RCC 7860 (cell line): ENCODE measurements at regions not wholly inside any gene's neighbourhood (a gene's known extent, or its start where the extent isn't known, plus 50 kb on each side); places are given as distances from the start of the nearest gene placed in this dataset.
A peak's percentile ranks its signal among the peaks of the same experiment; 100 is the strongest.
"Not testable (repeated sequence)": the region's sequence is repeated elsewhere in the genome, so short reads cannot be mapped to it uniquely, and the experiment has no call there.

Experiments
- DNase-seq: peaks from one replicate; pipeline ENCODE4 v3.0.0-alpha.2; 2015; ENCODE audit warnings: low spot score
- FAIRE-seq: peaks from 2 replicates; lab custom pipeline; 2012; peaks lifted over from hg19 to GRCh38; lab: Jason Lieb, UNC

DNA sequence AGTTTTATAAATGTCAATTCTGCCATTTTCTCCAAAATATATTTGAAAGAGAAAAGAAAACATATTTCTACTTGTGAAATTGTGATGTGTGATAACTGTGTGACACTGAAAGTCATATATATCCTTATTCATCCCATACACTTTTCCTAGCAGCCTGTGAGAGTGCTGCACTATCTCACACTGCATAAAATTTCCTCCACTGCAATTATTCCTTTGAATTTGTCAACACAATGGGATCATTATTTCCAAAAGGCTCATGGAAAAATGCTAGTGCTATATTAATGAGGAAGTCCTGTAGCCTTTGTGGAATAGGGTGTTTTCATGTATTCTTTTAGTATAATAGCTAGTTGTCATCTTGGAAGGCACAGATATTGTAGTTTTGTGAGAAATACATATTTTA, 504.1 kb downstream of the RPL10L start:
- FAIRE-seq: no peak
- no peak for DNase-seq

DNA sequence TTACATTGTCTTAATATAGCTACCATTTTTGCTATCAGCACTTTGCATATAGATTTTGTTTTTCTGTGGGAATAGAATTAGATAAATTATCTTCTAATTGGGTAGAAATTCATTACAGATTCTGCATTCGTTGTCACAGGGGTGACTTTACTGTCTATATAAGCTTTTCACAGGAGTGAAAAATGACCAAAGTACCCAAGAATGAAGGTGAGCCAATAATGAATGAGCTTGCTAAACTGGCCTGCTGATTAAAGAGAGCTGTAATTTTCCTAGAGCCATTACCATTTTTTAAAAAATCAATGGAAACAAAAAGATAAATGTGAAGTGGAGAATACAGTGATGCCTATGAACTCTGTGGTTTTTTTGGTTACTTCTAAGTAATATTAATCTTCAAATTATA, 504.6 kb downstream of the RPL10L start:
- DNase-seq (no peak), FAIRE-seq (no peak)

DNA sequence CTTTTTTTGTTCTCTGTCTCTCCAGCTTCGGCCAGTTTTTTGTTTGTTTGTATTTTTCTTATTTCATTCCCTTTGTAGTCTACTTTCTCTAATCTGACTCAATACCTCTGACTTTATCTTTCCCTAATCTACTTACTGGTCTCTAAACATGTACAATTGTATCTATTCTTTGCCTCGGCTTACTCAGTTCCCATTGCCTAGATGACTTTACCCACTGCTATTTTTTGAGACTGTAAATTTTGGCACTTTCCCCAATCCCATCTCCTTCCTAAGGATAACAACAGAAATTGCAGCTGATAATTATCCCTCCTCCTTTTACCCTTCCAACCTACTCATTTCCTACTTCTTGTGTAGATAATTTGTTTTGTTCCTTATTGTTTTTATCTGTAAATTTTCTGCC, 511.1 kb downstream of the RPL10L start:
- DNase-seq (no peak), FAIRE-seq (no peak)

DNA sequence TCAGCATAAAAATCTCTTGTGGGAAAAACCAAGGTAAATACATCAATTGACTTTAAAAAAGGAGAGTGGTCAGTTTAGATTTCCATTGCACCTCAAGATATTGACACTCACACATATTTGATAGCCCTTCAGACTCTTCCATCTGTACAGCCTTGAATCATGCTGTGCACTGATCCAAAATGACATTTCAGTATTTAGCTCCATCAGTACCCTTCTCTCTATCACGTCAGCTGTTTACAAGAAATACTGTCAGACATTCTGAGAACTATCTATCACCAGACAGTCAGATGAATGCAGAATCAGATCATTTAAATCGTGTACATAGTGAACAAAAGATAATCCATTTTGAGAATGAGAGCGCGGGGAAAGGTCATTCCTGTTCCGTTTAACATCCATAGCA, 511.9 kb downstream of the RPL10L start:
- DNase-seq (no peak), FAIRE-seq (no peak)

DNA sequence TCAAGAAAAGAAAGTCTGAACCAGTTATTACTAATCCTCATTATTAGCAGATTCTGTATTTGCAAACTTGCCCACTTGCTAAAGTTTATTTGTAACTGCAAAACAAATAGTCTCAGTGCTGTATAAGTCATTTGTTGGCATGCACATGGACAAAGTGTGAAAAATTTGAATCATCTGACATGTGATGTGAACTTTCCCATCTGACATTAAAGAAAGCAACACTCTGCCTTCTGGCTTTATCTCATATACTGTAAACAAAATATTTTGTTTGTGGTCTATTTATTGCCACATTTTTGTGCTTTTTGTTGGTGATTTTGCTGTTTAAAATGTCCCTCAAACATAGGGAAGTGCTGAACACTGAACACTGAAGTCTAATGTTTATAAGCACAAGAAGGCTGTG, 513.8 kb downstream of the RPL10L start:
- FAIRE-seq (no peak), DNase-seq (no peak)

DNA sequence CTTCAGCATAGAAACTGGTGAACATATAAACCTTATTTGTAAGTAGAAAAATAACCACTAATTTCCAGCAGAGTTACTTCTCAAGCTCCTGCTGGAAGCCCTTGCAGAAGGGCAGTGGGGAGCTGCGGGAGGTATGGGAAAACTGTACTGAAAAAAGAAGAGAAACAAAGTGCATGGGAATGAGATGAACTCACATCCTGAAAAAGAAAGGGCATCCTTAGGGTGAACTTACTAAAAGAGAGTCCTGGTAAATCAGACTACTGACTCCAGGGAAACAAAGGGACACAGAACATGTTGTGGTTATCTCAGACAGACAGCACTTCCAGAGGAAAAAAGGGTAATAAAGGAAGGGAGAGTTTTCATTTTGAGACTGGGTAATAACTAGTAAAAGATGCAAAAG, 515.1 kb downstream of the RPL10L start:
- FAIRE-seq (no peak), DNase-seq (no peak)

DNA sequence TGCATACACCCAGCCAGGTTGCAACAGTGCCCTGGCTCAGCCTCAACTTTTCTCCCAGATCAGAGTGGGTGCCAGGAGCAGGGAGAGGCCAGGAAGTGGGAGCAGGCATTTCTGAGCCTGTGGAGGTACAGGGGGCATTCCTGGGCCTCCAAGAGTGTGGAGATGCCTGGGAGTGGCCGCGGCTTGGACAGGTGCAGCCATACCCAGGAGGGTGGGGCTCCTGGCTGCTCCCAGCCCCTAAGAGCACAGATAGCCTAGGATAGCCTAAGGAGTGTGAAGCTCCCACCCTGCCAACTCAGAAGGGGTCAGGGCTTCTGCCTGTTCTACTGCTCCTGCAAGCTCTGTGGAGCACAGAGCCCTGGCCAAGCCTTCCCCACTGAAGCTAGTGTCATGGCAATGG, 543.4 kb downstream of the RPL10L start:
- FAIRE-seq (no peak), DNase-seq (no peak)

DNA sequence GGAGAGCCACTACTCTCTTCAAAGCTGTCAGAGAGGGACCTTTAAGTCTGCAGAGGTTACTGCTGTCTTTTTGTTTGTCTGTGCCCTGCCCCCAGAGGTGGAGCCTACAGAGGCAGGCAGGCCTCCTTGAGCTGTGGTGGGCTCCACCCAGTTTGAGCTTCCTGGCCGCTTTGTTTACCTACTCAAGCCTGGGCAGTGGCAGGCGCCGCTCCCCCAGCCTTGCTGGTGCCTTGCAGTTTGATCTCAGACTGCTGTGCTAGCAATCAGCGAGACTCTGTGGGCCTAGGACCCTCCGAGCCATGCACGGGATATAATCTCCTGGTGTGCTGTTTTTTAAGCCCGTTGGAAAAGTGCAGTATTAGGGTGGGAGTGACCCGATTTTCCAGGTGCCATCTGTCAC, 550.7 kb downstream of the RPL10L start:
- not testable (repeated sequence) for DNase-seq, FAIRE-seq

DNA sequence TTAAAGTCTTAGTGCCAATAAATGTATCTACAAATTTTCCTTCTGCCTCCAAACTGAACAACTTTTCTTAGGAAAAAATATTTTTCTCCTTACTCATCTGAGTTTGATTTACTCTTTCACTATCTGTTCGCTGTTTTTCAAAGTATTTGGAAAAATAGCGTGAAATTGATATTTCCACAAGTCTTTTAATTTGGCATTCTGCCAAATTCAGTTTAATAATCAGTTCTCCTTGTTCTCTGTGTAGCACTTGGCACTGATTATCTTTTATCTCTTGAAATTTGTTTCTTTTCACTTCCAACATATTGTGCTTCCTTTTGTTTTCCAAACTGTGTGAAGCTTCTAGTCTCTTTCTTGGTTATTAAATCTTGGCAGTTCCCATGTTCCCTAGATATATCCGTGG, 559.8 kb downstream of the RPL10L start:
- no peak for FAIRE-seq
- DNase-seq: no peak

DNA sequence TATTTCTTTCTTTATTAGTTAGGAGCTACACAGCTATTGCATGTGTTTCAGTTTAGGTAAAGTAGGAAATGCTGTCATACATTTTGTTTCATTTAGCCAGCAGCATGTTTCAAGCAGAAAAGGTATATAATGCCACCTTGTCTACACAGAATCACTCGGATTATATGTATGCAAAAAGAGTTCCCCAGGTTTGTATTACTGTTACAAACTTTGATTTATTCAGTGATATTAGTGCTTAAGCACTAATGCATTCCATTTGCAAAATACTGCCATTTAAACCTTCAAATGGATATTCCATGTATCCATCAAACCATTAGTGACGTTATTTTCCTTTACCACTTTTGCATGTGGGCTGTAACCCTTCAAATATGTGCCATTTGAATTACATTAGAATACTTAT, 564.0 kb downstream of the RPL10L start:
- DNase-seq: no peak
- FAIRE-seq: no peak

DNA sequence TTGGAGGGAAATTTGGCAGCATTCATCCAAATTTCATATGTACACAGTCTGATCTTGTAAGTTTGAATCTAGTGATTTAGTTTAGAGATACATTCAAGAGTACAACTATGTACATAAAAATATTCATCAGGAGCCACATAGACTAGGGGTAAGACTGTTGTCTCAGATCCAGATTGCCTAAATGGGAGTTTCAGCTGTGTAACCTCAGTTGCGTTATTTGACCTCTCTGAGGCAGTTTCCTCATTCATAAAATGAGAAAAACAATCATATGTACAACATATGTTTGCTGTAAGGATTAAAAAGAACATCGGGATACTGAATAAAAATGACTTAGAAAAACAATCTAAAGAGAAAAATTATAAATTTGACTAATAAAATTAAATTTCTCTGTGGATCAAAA, 577.5 kb downstream of the RPL10L start:
- DNase-seq: no peak
- no peak for FAIRE-seq

DNA sequence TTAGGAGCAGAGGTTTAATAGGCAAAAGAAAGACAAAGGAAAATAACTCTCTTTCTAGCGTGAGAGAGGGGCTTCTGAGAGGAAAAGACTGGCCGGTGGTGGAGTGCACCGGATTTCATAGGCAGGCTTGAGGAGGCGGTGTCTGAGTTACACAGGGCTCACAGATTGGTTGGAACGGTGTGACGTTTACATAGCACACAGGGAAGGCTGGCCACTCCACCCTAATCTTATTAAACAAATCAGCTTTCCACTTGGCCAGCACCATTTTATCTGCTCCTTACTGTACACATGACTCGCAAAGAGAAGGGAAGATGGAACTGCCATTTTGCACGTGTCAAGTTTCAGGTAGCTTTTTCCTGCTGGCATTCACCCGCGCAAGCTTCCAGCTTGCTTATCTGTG, 587.7 kb downstream of the RPL10L start:
- FAIRE-seq (no peak), DNase-seq (no peak)

DNA sequence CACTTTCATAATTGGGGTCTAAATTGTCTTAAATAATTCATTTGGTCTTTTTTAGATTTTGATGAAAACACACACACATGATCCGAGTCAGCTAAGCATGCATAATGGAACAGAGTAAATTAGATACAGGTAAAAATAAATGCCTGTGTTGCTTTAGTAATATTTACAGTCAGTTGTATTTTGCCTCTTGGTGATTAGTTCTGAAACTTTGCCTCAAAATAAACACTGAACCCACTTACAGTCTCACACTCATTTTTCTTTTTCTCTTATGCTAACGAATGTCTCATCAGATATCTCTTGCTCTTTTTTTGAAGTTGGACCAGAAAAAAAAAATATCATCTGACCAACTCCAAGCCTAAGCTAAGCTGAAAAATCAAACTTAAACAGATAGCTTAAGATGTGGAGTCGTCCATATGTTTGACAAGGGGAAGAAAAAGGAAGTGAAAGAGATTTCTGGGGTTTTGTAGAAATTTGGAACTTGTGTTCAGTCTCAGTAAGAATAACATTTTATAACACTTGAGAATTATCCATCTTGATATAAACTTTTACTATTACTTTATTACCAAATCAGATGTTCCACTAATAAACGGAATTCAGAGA, 592.5 kb downstream of the RPL10L start:
- no peak for FAIRE-seq

DNA sequence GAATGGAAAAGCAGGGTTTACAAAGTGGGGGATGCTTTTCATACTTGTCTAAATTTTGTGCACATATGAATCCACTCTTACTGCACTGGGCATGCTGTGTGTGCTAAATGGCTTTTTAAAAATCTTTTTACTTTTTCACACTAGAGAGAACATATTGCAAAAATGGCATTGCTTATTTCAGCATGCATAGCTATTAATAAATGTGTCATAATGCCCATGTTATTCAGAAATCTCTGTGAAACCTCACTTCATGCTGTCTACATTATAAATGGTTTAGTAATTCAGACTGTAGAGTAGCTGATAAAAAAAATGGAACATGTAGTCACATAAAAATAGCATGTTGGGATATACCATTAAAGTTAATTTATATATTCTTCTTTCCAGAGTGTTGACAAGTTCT, 593.8 kb downstream of the RPL10L start:
- FAIRE-seq (no peak), DNase-seq (no peak)

More for the DNA sequence above, 592.5 kb downstream of the RPL10L start:
- no peak for DNase-seq

DNA sequence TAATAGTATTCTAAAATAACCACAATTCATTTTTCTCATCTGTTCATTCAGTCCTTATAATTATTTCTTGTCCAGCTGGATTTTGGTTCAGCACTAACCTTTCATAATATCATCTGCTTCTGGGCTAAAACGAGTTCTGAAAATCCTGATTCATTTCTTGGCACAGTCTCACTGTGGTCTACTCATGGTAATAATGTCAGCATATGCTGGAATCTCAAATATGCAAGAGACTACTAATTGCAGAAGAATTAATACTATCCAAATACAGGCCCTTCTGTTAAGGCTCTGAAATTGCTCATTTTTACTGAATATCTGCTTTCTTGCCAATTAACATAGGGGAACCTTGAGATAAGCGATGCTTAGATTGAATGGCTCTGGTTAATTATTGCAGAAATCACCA, 597.1 kb downstream of the RPL10L start:
- no peak for FAIRE-seq
- DNase-seq: peak; percentile 3

DNA sequence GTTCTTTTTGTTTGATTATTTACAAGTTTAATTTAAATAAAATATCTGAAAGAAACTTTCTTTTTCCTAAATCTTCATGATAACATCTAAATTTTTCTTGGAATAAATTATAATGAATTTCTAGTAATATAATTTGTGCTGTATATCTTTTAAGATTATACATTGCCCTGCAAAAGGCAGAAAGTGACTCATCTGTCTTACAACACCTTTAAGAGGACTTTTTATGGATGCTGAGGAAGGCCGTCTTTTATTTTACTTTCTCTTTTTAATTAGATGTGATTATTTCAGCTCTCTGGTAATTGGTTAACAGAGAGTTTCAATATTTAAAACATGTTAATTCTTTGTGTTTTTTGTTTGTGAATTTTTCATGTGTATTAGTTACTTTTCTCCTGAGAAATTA, 598.4 kb downstream of the RPL10L start:
- DNase-seq: no peak
- no peak for FAIRE-seq

DNA sequence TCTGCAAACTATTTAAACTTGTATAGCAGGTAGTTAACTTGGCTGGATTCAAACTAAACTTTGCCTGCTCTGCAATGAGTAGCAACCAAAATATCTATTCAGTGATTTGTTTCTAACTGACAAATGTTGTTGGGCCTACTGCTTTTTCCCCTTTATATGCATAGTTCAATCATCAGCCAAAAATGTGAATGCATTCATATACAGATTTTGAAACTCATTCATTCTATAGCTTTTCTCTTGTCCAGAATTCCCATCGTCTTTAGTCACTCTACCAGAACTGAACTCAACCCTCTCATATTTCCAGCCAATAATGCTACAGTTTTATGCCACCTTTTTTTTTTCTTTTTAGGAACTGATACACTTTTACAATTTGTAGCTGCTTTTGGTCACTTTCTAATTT, 599.8 kb downstream of the RPL10L start:
- FAIRE-seq (no peak), DNase-seq (no peak)

DNA sequence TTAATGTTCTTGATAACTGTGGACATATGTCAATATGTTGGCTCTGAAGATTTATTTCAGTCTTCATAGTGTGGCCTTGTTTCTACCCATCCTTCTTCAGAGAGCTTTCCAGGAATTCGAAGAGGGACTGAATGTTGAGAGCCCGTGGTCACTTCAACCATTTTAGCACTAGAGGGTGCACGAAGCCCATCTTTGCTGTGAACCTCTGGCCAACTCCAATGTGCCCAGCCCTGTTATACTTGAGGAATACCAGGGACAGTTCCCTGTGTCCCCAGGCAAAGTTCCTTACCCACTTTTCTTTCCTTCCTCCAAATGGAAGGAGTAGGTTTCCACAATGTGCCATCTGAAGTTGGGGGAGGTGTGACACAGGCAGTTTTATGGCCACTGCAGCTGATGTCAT, 603.5 kb downstream of the RPL10L start:
- FAIRE-seq (peak; percentile 14), DNase-seq (peak; percentile 29)

DNA sequence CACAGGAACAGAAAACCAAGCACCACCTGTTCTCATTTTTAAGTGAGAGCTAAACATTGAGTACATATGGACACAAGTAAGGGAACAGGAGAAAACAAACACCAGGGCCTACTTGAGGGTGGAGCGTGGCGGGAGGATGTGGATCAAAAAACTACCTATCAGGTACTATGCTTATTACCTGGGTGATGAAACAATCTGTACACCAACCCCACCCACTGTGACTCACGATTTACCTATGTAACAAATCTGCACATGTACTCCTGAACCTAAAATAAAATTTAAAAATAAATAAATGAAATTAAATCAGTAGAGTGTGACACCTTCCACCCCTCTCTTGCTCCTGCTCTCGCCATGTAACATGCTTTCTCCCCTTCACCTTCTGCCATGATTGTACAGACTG, 615.5 kb downstream of the RPL10L start:
- no peak for DNase-seq
- no peak for FAIRE-seq

DNA sequence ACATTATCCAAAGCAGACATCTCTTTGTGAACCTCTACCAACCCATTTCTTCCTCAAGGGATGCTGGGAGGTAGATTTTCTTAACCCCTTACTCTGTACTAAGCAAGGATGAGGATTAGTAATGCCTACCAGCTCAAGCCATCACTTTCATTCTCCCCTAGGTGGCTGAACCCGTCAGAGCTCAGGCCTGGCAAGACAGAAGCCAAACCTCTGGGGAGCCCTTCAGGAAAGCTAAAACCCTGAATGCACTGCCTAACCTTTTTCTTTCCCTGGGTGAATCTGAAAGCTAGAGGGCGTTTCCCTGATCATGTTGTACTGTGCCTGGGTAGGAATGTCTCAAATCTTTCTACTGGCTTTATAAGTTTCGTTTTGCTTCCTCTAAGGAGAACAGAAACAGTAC, 617.3 kb downstream of the RPL10L start:
- no peak for DNase-seq
- FAIRE-seq: no peak

DNA sequence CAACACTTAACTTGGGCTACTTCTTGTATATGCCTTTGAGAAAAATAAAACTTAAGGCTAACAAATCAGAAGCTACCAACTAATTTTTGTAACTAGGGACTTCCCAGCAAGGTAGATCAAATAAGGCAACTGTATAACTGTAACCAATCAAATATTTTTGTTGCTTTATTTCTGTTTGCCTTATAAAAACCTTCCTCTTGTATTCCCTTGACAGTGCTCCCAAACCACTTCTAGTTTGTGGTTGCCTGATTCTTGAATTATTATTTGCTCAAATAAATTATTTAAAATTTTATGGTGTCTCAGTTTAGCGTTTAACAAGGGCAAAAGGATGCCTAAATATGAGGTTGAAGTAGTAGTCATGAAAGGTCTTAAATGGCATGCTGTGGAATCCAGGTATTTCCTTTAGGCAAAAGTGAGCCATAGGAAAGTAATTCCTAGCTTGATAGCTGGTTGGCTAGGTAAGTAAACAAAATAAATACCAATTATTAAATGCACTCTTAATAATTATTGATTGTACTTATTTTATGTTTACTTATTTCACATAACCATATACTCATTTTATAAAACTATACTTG, 632.6 kb downstream of the RPL10L start:
- no peak for FAIRE-seq

DNA sequence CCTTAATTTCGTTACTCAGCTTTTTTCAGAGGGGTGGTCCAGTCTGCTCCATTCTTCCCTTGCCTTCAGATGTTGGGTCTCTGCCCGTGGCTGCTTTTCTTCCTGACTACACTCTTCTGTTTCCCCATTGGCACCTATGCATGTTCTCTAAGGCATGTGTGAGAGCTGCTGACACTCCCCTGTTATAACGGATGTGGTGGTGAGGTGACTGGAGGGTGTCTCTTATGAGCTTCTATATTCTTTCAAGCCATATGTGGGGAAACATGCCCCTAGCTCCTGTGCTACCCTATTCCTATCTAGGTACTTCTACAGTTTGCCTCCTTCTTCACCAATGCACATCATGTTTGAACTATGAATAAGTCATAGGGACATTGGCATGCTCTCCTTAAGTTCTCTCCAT, 643.2 kb downstream of the RPL10L start:
- DNase-seq (no peak), FAIRE-seq (no peak)

More for the DNA sequence above, 632.6 kb downstream of the RPL10L start:
- DNase-seq: no peak

DNA sequence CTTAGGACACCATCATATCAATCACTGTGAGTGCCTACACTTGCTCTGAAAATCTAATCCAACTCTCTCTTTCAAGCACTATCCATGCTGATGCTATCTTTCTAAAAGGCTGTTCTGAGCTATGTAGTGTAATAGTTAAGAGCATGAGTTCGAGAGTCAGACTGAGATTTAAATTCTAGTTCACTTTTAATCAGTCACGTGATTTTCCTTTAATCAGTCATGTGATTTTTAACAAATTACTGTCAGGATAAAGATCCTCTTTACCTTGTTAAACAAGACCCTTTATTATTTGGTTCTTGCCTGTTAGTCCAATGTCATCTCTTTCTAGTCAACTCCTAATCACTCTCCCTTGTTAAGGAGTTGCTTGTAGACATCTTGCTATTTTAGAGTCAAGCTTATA, 653.0 kb downstream of the RPL10L start:
- DNase-seq (no peak), FAIRE-seq (no peak)
